ENCODE measurements at regions not wholly inside any gene's neighbourhood (a gene's known extent, or its start where the extent isn't known, plus 50 kb on each side); places are given as distances from the start of the nearest gene placed in this dataset.

DNA sequence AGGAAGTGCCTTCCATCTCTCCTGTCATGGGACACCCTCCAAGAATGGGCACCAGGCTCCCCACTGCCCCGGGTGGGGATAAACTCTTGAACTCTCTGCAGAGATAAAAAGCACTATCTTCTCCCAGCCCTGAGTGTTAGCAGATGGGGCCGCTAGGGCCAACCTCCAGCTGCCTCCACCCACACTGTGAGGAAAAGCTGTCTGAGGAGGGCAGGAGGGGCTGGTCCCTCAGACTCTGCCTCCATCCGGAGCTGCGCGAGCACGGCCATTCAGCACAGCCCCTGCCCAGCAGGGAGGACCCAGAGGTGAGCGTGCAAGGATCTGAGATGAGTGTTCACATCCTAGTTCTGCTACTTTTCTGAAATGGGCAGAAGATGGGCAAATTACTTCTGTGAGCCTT, 51.8 kb upstream of the TRABD2B start:
- H3K9ac ChIP-seq: no peak overlapping the region
- no peaks in the 10 kb centered on the region for H3K9me3 ChIP-seq (ENCODE audit: control insufficient read depth, low read length)
- no peaks in the 10 kb centered on the region for H3K79me2 ChIP-seq
- no peaks in the 10 kb centered on the region for H3K27me3 ChIP-seq (ENCODE audit: control insufficient read depth, insufficient read depth, low read length)
- H3K36me3 ChIP-seq (ENCODE audit: control insufficient read depth, insufficient read depth, low read length): no peaks in the 10 kb centered on the region
- H3K4me3 ChIP-seq (ENCODE audit: low read depth, low read length): no peak overlapping the region
- TF ChIP-seq, protein P1, sequence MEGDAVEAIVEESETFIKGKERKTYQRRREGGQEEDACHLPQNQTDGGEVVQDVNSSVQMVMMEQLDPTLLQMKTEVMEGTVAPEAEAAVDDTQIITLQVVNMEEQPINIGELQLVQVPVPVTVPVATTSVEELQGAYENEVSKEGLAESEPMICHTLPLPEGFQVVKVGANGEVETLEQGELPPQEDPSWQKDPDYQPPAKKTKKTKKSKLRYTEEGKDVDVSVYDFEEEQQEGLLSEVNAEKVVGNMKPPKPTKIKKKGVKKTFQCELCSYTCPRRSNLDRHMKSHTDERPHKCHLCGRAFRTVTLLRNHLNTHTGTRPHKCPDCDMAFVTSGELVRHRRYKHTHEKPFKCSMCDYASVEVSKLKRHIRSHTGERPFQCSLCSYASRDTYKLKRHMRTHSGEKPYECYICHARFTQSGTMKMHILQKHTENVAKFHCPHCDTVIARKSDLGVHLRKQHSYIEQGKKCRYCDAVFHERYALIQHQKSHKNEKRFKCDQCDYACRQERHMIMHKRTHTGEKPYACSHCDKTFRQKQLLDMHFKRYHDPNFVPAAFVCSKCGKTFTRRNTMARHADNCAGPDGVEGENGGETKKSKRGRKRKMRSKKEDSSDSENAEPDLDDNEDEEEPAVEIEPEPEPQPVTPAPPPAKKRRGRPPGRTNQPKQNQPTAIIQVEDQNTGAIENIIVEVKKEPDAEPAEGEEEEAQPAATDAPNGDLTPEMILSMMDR (IDR thresholded peaks at IDR 0.05): no peak
- no peak overlapping the region for H2AFZ ChIP-seq
- no peaks in the 10 kb centered on the region for H3K4me1 ChIP-seq
- no peak overlapping the region for H3K4me2 ChIP-seq (ENCODE audit: low read length)
- no peak overlapping the region for H3K27ac ChIP-seq

DNA sequence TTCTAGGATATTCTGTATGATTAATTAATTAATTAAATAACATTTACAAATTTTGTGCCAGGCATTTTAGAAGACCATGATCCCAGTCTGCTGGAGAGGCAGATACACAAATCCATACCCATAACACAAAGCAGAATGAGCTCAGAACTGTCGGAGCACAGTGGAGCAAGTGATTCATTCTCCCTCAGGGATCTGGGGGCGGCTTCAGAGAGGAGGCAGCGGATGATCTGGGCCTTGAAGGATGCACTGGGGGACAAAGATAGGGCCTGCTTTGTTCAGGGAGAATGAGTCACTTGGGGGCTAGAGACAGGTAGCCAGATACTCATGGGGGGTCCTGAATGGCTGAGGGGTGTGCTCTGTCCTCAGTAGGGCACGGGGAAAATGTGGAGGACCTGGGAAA, 50.9 kb upstream of the TRABD2B start:
- Histone ChIP-seq H2AFZ (no peak overlapping the region), H3K27me3 (ENCODE audit: control insufficient read depth, insufficient read depth, low read length) (no peaks in the 10 kb centered on the region), H3K9ac (no peak overlapping the region), H3K9me3 (ENCODE audit: control insufficient read depth, low read length) (no peaks in the 10 kb centered on the region), H3K4me1 (no peaks in the 10 kb centered on the region), H3K36me3 (ENCODE audit: control insufficient read depth, insufficient read depth, low read length) (no peaks in the 10 kb centered on the region), H3K79me2 (no peaks in the 10 kb centered on the region), H3K4me3 (ENCODE audit: low read depth, low read length) (no peak overlapping the region), H3K4me2 (ENCODE audit: low read length) (no peak overlapping the region), H3K27ac (no peak overlapping the region)
- TF ChIP-seq, protein P1 (IDR thresholded peaks at IDR 0.05): no peak

DNA sequence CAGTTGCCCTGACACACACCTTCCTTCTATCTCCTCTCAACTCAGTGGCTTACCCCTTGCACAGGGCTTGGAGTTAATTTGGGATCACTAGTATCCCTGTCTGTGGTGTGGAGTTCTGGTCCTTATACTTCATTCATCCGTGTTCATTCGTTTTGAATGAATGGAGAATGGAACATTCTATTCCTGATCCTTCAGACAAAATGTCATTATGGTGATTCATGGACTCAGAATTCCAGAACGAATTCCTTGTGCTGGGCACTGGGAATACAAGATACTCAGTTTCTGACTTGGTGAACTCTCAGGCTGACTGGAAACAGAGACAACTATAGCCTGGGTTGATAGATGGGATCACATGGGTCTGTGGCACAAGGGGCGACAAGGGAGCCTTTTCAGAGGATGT, 49.9 kb upstream of the TRABD2B start:
- H3K79me2 ChIP-seq: no peaks in the 10 kb centered on the region
- H3K4me2 ChIP-seq (ENCODE audit: low read length): no peak overlapping the region
- no peaks in the 10 kb centered on the region for H3K9me3 ChIP-seq (ENCODE audit: control insufficient read depth, low read length)
- H3K36me3 ChIP-seq (ENCODE audit: control insufficient read depth, insufficient read depth, low read length): no peaks in the 10 kb centered on the region
- no peak overlapping the region for H3K9ac ChIP-seq
- no peak overlapping the region for H2AFZ ChIP-seq
- H3K27ac ChIP-seq: no peak overlapping the region
- no peaks in the 10 kb centered on the region for H3K4me1 ChIP-seq
- no peak overlapping the region for H3K4me3 ChIP-seq (ENCODE audit: low read depth, low read length)
- TF ChIP-seq, protein P1 (IDR thresholded peaks at IDR 0.05): no peak
- no peaks in the 10 kb centered on the region for H3K27me3 ChIP-seq (ENCODE audit: control insufficient read depth, insufficient read depth, low read length)
